ENCODE measurements at regions not wholly inside any gene's neighbourhood (a gene's known extent, or its start where the extent isn't known, plus 50 kb on each side); places are given as distances from the start of the nearest gene placed in this dataset.
"Not testable (repeated sequence)": the region's sequence is repeated elsewhere in the genome, so short reads cannot be mapped to it uniquely, and the experiment has no call there.

GRCh38 chrX:23458957-23459356 is 124.3 kb downstream of the PTCHD1 start:
- H3K9me3 ChIP-seq (ENCODE audit: control insufficient read depth, insufficient read depth, low read depth, low read length); in situ Hi-C loops (cut with HindIII; ENCODE audit: low pct_unique_long_range_greater_than_20kb, low sequenced_read_pairs); H3K4me3 ChIP-seq (ENCODE audit: low read depth in 2 of 2, low read length in 2 of 2); H3K36me3 ChIP-seq (ENCODE audit: control insufficient read depth, insufficient read depth, low read length); CTCF ChIA-PET; ATAC-seq; intact Hi-C loops (cut with micrococcal nuclease; ENCODE audit: unreplicated experiment); H3K27me3 ChIP-seq (ENCODE audit: control insufficient read depth, insufficient read depth, low read length); POLR2A ChIA-PET; DNase-seq (ENCODE audit: low read depth, low spot score); BruUV-seq (replicated peaks); H3K4me1 ChIP-seq (ENCODE audit: control insufficient read depth, insufficient read depth, low read length); H3K27ac ChIP-seq (ENCODE audit: low read length): not testable (repeated sequence)

GRCh38 chrX:23465105-23465791 is 130.6 kb downstream of the PTCHD1 start:
- no peak for DNase-seq (ENCODE audit: low read depth, low spot score)
- ChIA-PET CTCF (no interaction called here), POLR2A (no interaction called here)
- intact Hi-C loops (cut with micrococcal nuclease; ENCODE audit: unreplicated experiment) = no loop called here
- no peaks in the 10 kb centered on the region for H3K4me1 ChIP-seq (ENCODE audit: control insufficient read depth, insufficient read depth, low read length)
- in situ Hi-C loops (cut with HindIII; ENCODE audit: low pct_unique_long_range_greater_than_20kb, low sequenced_read_pairs) = no loop called here
- H3K27me3 ChIP-seq (ENCODE audit: control insufficient read depth, insufficient read depth, low read length) = no peaks in the 10 kb centered on the region
- no peak for ATAC-seq
- TF ChIP-seq POLR2AphosphoS5 (IDR thresholded peaks at IDR 0.05; ENCODE audit: low read depth, low read length) (no peak), SIN3A (IDR thresholded peaks at IDR 0.05; ENCODE audit: borderline replicate concordance, insufficient read depth, low read depth, low read length) (no peak), CTCF (IDR thresholded peaks at IDR 0.05) (no peak), TCF7L2 (IDR thresholded peaks at IDR 0.05; ENCODE audit: low read depth, low read length) (no peak), REST (IDR thresholded peaks at IDR 0.05; ENCODE audit: insufficient read depth in 1 of 2, low read depth in 2 of 2, low read length in 1 of 2) (no peak)
- no peak overlapping the region for H3K27ac ChIP-seq (ENCODE audit: low read length)
- no peaks in the 10 kb centered on the region for H3K9me3 ChIP-seq (ENCODE audit: control insufficient read depth, insufficient read depth, low read depth, low read length)
- H3K4me3 ChIP-seq (ENCODE audit: low read depth in 2 of 2, low read length in 2 of 2) = no peak overlapping the region
- BruUV-seq (replicated peaks) = no TSS peak
- H3K36me3 ChIP-seq (ENCODE audit: control insufficient read depth, insufficient read depth, low read length) = no peaks in the 10 kb centered on the region

- CTCF ChIA-PET = no interaction called here
- intact Hi-C loops (cut with micrococcal nuclease; ENCODE audit: unreplicated experiment) = no loop called here
- DNase-seq (ENCODE audit: low read depth, low spot score) (no peak), ATAC-seq (no peak)
- H3K4me3 ChIP-seq (ENCODE audit: low read depth in 2 of 2, low read length in 2 of 2) = no peak overlapping the region
- H3K27ac ChIP-seq (ENCODE audit: low read length) = no peak overlapping the region
- in situ Hi-C loops (cut with HindIII; ENCODE audit: low pct_unique_long_range_greater_than_20kb, low sequenced_read_pairs) = no loop called here
- no peaks in the 10 kb centered on the region for H3K4me1 ChIP-seq (ENCODE audit: control insufficient read depth, insufficient read depth, low read length)
- no peaks in the 10 kb centered on the region for H3K9me3 ChIP-seq (ENCODE audit: control insufficient read depth, insufficient read depth, low read depth, low read length)
- no peaks in the 10 kb centered on the region for H3K36me3 ChIP-seq (ENCODE audit: control insufficient read depth, insufficient read depth, low read length)
- POLR2A ChIA-PET = no interaction called here
- BruUV-seq (replicated peaks) = no TSS peak
- no peaks in the 10 kb centered on the region for H3K27me3 ChIP-seq (ENCODE audit: control insufficient read depth, insufficient read depth, low read length)
- TF ChIP-seq REST (IDR thresholded peaks at IDR 0.05; ENCODE audit: insufficient read depth in 1 of 2, low read depth in 2 of 2, low read length in 1 of 2) (no peak), SIN3A (IDR thresholded peaks at IDR 0.05; ENCODE audit: borderline replicate concordance, insufficient read depth, low read depth, low read length) (no peak), POLR2AphosphoS5 (IDR thresholded peaks at IDR 0.05; ENCODE audit: low read depth, low read length) (no peak), TCF7L2 (IDR thresholded peaks at IDR 0.05; ENCODE audit: low read depth, low read length) (no peak), CTCF (IDR thresholded peaks at IDR 0.05) (no peak)
Observed at GRCh38 chrX:23465985-23466384, 131.3 kb downstream of the PTCHD1 start.
